H9 (cell line): ENCODE measurements at regions not wholly inside any gene's neighbourhood (a gene's known extent, or its start where the extent isn't known, plus 50 kb on each side); places are given as distances from the start of the nearest gene placed in this dataset.

Source experiments
- DNase-seq: peaks from one replicate; pipeline ENCODE4 v3.0.0-alpha.2; 2017
- H2AFZ ChIP-seq: one replicate; pipeline ENCODE4 v1.6.1; 2013; ENCODE audit warnings: mild to moderate bottlenecking, low read length, control low read depth, moderate library complexity
- H2AK5ac ChIP-seq: 2 replicates; pipeline ENCODE4 v1.6.1; 2013; ENCODE audit warnings: low read length, control low read depth, mixed read lengths; ENCODE audit not compliant: insufficient read length
- H2BK120ac ChIP-seq: one replicate; pipeline ENCODE4 v1.6.1; 2013; ENCODE audit warnings: low read depth, mild to moderate bottlenecking, low read length, control low read depth, inconsistent platforms; ENCODE audit not compliant: poor library complexity, severe bottlenecking
- H2BK12ac ChIP-seq: 2 replicates; pipeline ENCODE4 v1.6.1; 2013; ENCODE audit warnings: low read length, control low read depth, mixed read lengths, low read depth; ENCODE audit not compliant: insufficient read length
- H2BK15ac ChIP-seq: 2 replicates; pipeline ENCODE4 v1.6.1; 2013; ENCODE audit warnings: low read depth, low read length, control low read depth
- H2BK20ac ChIP-seq: one replicate; pipeline ENCODE4 v1.6.1; 2013; ENCODE audit warnings: low read depth, mild to moderate bottlenecking, low read length, control low read depth, inconsistent platforms; ENCODE audit not compliant: poor library complexity, severe bottlenecking
- H2BK5ac ChIP-seq: 2 replicates; pipeline ENCODE4 v1.6.1; 2013; ENCODE audit warnings: low read length, control low read depth, mixed read lengths; ENCODE audit not compliant: insufficient read length
- H3K14ac ChIP-seq: 2 replicates; pipeline ENCODE4 v1.6.1; 2013; ENCODE audit warnings: low read length, control low read depth; ENCODE audit not compliant: insufficient read depth
- H3K18ac ChIP-seq: 2 replicates; pipeline ENCODE4 v1.6.1; 2013; ENCODE audit warnings: low read depth, mild to moderate bottlenecking, mixed read lengths, low read length, control low read depth; ENCODE audit not compliant: insufficient read length
- H3K23ac ChIP-seq: 2 replicates; pipeline ENCODE4 v1.6.1; 2013; ENCODE audit warnings: low read length, control low read depth, mixed read lengths, low read depth; ENCODE audit not compliant: insufficient read length
- H3K23me2 ChIP-seq: 2 replicates; pipeline ENCODE4 v1.6.1; 2013; ENCODE audit warnings: low read depth, mild to moderate bottlenecking, mixed read lengths, low read length, control low read depth; ENCODE audit not compliant: insufficient read length, poor library complexity, severe bottlenecking
- H3K27ac ChIP-seq: 2 replicates; pipeline ENCODE4 v1.5.1; 2013; ENCODE audit warnings: low read length, control low read depth, mixed read lengths, low read depth; ENCODE audit not compliant: insufficient read length
- H3K27me3 ChIP-seq: 2 replicates; pipeline ENCODE4 v1.6.1; 2013; ENCODE audit warnings: low read length, control low read depth, inconsistent platforms; ENCODE audit not compliant: insufficient read depth
- H3K4ac ChIP-seq: 2 replicates; pipeline ENCODE4 v1.6.1; 2013; ENCODE audit warnings: low read depth, mild to moderate bottlenecking, control low read depth, inconsistent platforms, low read length, moderate library complexity
- H3K4me1 ChIP-seq: 2 replicates; pipeline ENCODE4 v1.6.1; 2013; ENCODE audit warnings: low read length, control low read depth, inconsistent platforms; ENCODE audit not compliant: insufficient read depth
- H3K4me2 ChIP-seq: 2 replicates; pipeline ENCODE4 v1.6.1; 2013; ENCODE audit warnings: low read length, control low read depth, mixed read lengths; ENCODE audit not compliant: insufficient read length, insufficient read depth
- H3K56ac ChIP-seq: 2 replicates; pipeline ENCODE4 v1.6.1; 2013; ENCODE audit warnings: low read depth, mild to moderate bottlenecking, mixed read lengths, low read length, control low read depth; ENCODE audit not compliant: insufficient read length
- H3K79me1 ChIP-seq: 2 replicates; pipeline ENCODE4 v1.6.1; 2013; ENCODE audit warnings: low read depth, mild to moderate bottlenecking, moderate library complexity, low read length, control low read depth, inconsistent platforms; ENCODE audit not compliant: insufficient read depth, poor library complexity, severe bottlenecking
- H3K79me2 ChIP-seq: 2 replicates; pipeline ENCODE4 v1.6.1; 2013; ENCODE audit warnings: low read length, control low read depth, inconsistent platforms; ENCODE audit not compliant: insufficient read depth
- H3K9ac ChIP-seq: 2 replicates; pipeline ENCODE4 v1.6.1; 2013; ENCODE audit warnings: low read length, control low read depth, mixed read lengths; ENCODE audit not compliant: insufficient read length; ENCODE audit errors: extremely low read depth
- H3K9me3 ChIP-seq: one replicate; pipeline ENCODE4 v1.6.1; 2013; ENCODE audit warnings: low read depth, low read length, inconsistent platforms; ENCODE audit not compliant: control insufficient read depth
- H3T11ph ChIP-seq: one replicate; pipeline ENCODE4 v1.6.1; 2013; ENCODE audit warnings: mild to moderate bottlenecking, low read length, control low read depth, inconsistent platforms
- H4K20me1 ChIP-seq: one replicate; pipeline ENCODE4 v1.6.1; 2013; ENCODE audit not compliant: control insufficient read depth, insufficient read length, insufficient read depth
- H4K5ac ChIP-seq: 2 replicates; pipeline ENCODE4 v1.6.1; 2013; ENCODE audit warnings: low read depth, mild to moderate bottlenecking, mixed read lengths, low read length, control low read depth; ENCODE audit not compliant: insufficient read length
- H4K8ac ChIP-seq: replicated peaks from 2 replicates; pipeline ENCODE4 v1.6.1; 2013; ENCODE audit warnings: low read length, control low read depth, mixed read lengths, low read depth; ENCODE audit not compliant: insufficient read length
- H4K91ac ChIP-seq: 2 replicates; pipeline ENCODE4 v1.6.1; 2013; ENCODE audit warnings: low read depth, mild to moderate bottlenecking, moderate library complexity, mixed read lengths, low read length, control low read depth; ENCODE audit not compliant: insufficient read length
- H3K27ac Mint-ChIP-seq, 3 experiments: 2 replicates in 2 of 3; 3 replicates in 1 of 3; pipeline ENCODE4 v1.8.0; 2020 to 2021; ENCODE audit warnings: mixed read lengths in 3 of 3, mild to moderate bottlenecking in 1 of 3, moderate library complexity in 1 of 3
- H3K27me3 Mint-ChIP-seq: 2 replicates; pipeline ENCODE4 v1.8.0; 2021; ENCODE audit warnings: low read depth, mild to moderate bottlenecking, moderate library complexity, mixed read lengths
- H3K36me3 Mint-ChIP-seq, 3 experiments: 2 replicates in 2 of 3; 3 replicates in 1 of 3; pipeline ENCODE4 v1.8.0; 2020 to 2021; ENCODE audit warnings: low read depth in 3 of 3, mixed read lengths in 3 of 3; ENCODE audit not compliant: insufficient read depth in 1 of 3
- H3K4me1 Mint-ChIP-seq, 2 experiments: 2 replicates each; pipeline ENCODE4 v1.8.0; 2020; ENCODE audit warnings: mixed read lengths in 2 of 2
- H3K4me3 Mint-ChIP-seq, 2 experiments: 2 replicates in 1 of 2; 3 replicates in 1 of 2; pipeline ENCODE4 v1.8.0; 2020 to 2021; ENCODE audit warnings: mild to moderate bottlenecking in 2 of 2, mixed read lengths in 2 of 2, moderate library complexity in 1 of 2
- H3K9me3 Mint-ChIP-seq, 2 experiments: 2 replicates in 1 of 2; 3 replicates in 1 of 2; pipeline ENCODE4 v1.8.0; 2020; ENCODE audit warnings: mild to moderate bottlenecking in 2 of 2, mixed read lengths in 2 of 2, moderate library complexity in 1 of 2
- CTCF ChIP-seq: fragments of 200-600 bp; sonication (generic); conservative IDR thresholded peaks from 3 replicates; pipeline ENCODE4 v1.8.0; 2021; ENCODE audit warnings: antibody characterized with exemption, mild to moderate bottlenecking
- WGBS: extraction: QIAGEN DNeasy Blood & Tissue Kit; methylation state at CpG from one replicate; pipeline ENCODE4 v1.1.7; 2013; ENCODE audit warnings: missing lambda C conversion rate, low lambda C conversion rate, mixed read lengths; ENCODE audit not compliant: insufficient read length; ENCODE audit errors: extremely low coverage; 5-methylcytosine and 5-hydroxymethylcytosine counted together

- no CpG with 5 or more reads among the region's 4 CpGs for WGBS
- Histone ChIP-seq H3K4me1 (no peaks in the 10 kb centered on the region), H3K23ac (no peak overlapping the region), H3K9ac (no peak overlapping the region), H2BK5ac (no peak overlapping the region), H3K79me2 (no peaks in the 10 kb centered on the region), H3K14ac (no peak overlapping the region), H3K27ac (no peak overlapping the region), H3K27me3 (no peaks in the 10 kb centered on the region), H3K4me2 (no peak overlapping the region), H3K18ac (no peak overlapping the region), H2BK120ac (no peak overlapping the region), H2AFZ (no peak overlapping the region), H4K20me1 (no peaks in the 10 kb centered on the region), H3T11ph (no peak overlapping the region), H4K91ac (no peak overlapping the region), H3K4ac (no peak overlapping the region), H2AK5ac (no peak overlapping the region), H3K23me2 (no peaks in the 10 kb centered on the region), H3K56ac (no peak overlapping the region), H3K9me3 (no peaks in the 10 kb centered on the region), H4K5ac (no peak overlapping the region), H4K8ac (no peak overlapping the region), H2BK20ac (no peak overlapping the region), H3K79me1 (no peaks in the 10 kb centered on the region), H2BK15ac (no peak overlapping the region), H2BK12ac (no peak overlapping the region)
- Mint-ChIP-seq H3K36me3 (peaks cover 0 to 6% (median 0%) of the 10 kb centered on the region in 3 experiments; a peak in 2 of 7 replicates), H3K27me3 (no peaks in the 10 kb centered on the region), H3K4me3 (no peak overlapping the region), H3K27ac (peak overlapping the region; percentile 4 to 85 (median 73); a peak in 4 of 7 replicates), H3K9me3 (no peaks in the 10 kb centered on the region), H3K4me1 (peaks cover 8 to 11% of the 10 kb centered on the region in 2 experiments; a peak in 3 of 4 replicates)
- DNase-seq, result no peak
- no peak for TF ChIP-seq CTCF
Measured at GRCh38 chr7:12949060-12949931, 261.9 kb downstream of the ARL4A start.
